K562 (cell line): ENCODE measurements at regions not wholly inside any gene's neighbourhood (a gene's known extent, or its start where the extent isn't known, plus 50 kb on each side); places are given as distances from the start of the nearest gene placed in this dataset.

ENCODE experiments used
- ATAC-seq: fragments of 200-7000 bp; cut with Tn5 transposase; 3 replicates; pipeline ENCODE4 v1.9.1; 2020; ENCODE audit warnings: moderate library complexity
- BruUV-seq: library from RNA; stranded (reverse); fragments of 400-500 nt; replicated peaks from 2 replicates; lab custom pipeline; 2021; lab: Mats Ljungman, UMichigan
- CTCF ChIA-PET: fragments of 300-600 bp; formaldehyde crosslinking; extraction: SDS; loops from one replicate; lab custom pipeline; 2021; ENCODE audit warnings: low intra/inter-chr PET ratio; lab: Yijun Ruan, JAX
- POLR2A ChIA-PET: fragments of 300-600, 350-650 bp; sonication (Branson Sonifier 250); formaldehyde crosslinking; extraction: SDS; loops from one replicate; lab custom pipeline; 2021; ENCODE audit warnings: antibody characterized with exemption, inconsistent platforms; lab: Yijun Ruan, JAX
- DNase-seq, 4 experiments: peaks; one replicate each; pipeline versions ENCODE4 v3.0.0 to v3.0.0-alpha.2; 2011 to 2018; ENCODE audit warnings: low spot score in 3 of 4, mixed read lengths in 3 of 4; ENCODE audit errors: extremely low read depth in 1 of 4
- FAIRE-seq: peaks from 2 replicates; lab custom pipeline; 2011; peaks lifted over from hg19 to GRCh38; lab: Jason Lieb, UNC
- H2AFZ ChIP-seq: 2 replicates; pipeline ENCODE4 v1.6.0; 2011; ENCODE audit warnings: low read depth, low read length, control low read depth, inconsistent platforms
- H3K27ac ChIP-seq: fragments of 200-600 bp; 3 replicates; pipeline ENCODE4 v1.8.0; 2011; ENCODE audit warnings: low read depth, mild to moderate bottlenecking, control low read depth, inconsistent platforms, low read length, moderate library complexity, mixed read lengths; ENCODE audit errors: extremely low read depth
- H3K27me3 ChIP-seq, 2 experiments: fragments of 300-600 bp in 1 of 2; 2 replicates in 1 of 2; 3 replicates in 1 of 2; pipeline versions ENCODE4 v1.6.0 to v1.8.0; 2011; ENCODE audit warnings: inconsistent platforms in 2 of 2, low read length in 2 of 2, mild to moderate bottlenecking in 1 of 2, mixed read lengths in 1 of 2, moderate library complexity in 1 of 2; ENCODE audit not compliant: control insufficient read depth in 2 of 2, insufficient read depth in 2 of 2
- H3K36me3 ChIP-seq: fragments of 300-600 bp; 3 replicates; pipeline ENCODE4 v1.8.0; 2011; ENCODE audit warnings: mild to moderate bottlenecking, low read length, inconsistent platforms; ENCODE audit not compliant: control insufficient read depth, insufficient read depth
- H3K4me1 ChIP-seq, 2 experiments: fragments of 200-600 bp in 1 of 2; replicated peaks in 1 of 2; 2 replicates in 1 of 2; 3 replicates in 1 of 2; pipeline versions ENCODE4 v1.5.1 to v1.8.0; 2011; ENCODE audit warnings: inconsistent platforms in 2 of 2, low read length in 2 of 2, mild to moderate bottlenecking in 1 of 2, mixed read lengths in 1 of 2, moderate library complexity in 1 of 2; ENCODE audit not compliant: control insufficient read depth in 2 of 2, insufficient read depth in 2 of 2
- H3K4me2 ChIP-seq: 2 replicates; pipeline ENCODE4 v1.6.1; 2011; ENCODE audit warnings: low read length, control low read depth, inconsistent platforms, mixed read lengths; ENCODE audit not compliant: insufficient read depth
- H3K4me3 ChIP-seq: fragments of 200-600 bp; sonication (generic), shearing (Covaris generic); 2 replicates; pipeline ENCODE4 v1.5.1; 2016; ENCODE audit warnings: control low read depth, inconsistent platforms
- H3K79me2 ChIP-seq: fragments of 200-600 bp; 3 replicates; pipeline ENCODE4 v1.8.0; 2011; ENCODE audit warnings: low read length, inconsistent platforms; ENCODE audit not compliant: control insufficient read depth, insufficient read depth
- H3K9ac ChIP-seq, 2 experiments: 2 replicates each; pipeline versions ENCODE4 v1.6.0 to v1.6.1; 2011; ENCODE audit warnings: low read depth in 2 of 2, low read length in 2 of 2, control low read depth in 1 of 2, inconsistent platforms in 1 of 2, mild to moderate bottlenecking in 1 of 2, mixed read lengths in 1 of 2; ENCODE audit not compliant: insufficient read depth in 1 of 2
- H3K9me1 ChIP-seq: one replicate; pipeline ENCODE4 v1.6.0; 2011; ENCODE audit warnings: inconsistent platforms, mild to moderate bottlenecking, low read length, moderate library complexity; ENCODE audit not compliant: control insufficient read depth, insufficient read depth
- H3K9me3 ChIP-seq: replicated peaks from 2 replicates; pipeline ENCODE4 v1.5.1; 2011; ENCODE audit warnings: low read depth, low read length, inconsistent platforms; ENCODE audit not compliant: control insufficient read depth, insufficient read depth
- H4K20me1 ChIP-seq: replicated peaks from 2 replicates; pipeline ENCODE4 v1.6.1; 2011; ENCODE audit warnings: low read length, inconsistent platforms, mixed read lengths; ENCODE audit not compliant: control insufficient read depth, insufficient read depth
- ARNT ChIP-seq, 2 experiments: fragments of 450-650 bp; IDR thresholded peaks; 2 replicates each; pipeline ENCODE4 v1.6.1; 2016; ENCODE audit warnings: mild to moderate bottlenecking in 1 of 2
- BCL6 ChIP-seq: fragments of 250-450 bp; sonication (Bioruptor Pico); IDR thresholded peaks from 2 replicates; pipeline ENCODE4 v1.4.0; 2020
- IFI16 ChIP-seq: fragments of 250-450 bp; sonication (Bioruptor Pico); IDR thresholded peaks from 2 replicates; pipeline ENCODE4 v2.1.2; 2022; ENCODE audit warnings: mild to moderate bottlenecking, inconsistent platforms
- KAT7 ChIP-seq: sonication (generic); formaldehyde crosslinking; IDR thresholded peaks from 2 replicates; pipeline ENCODE4 v1.8.0; 2022; ENCODE audit warnings: missing genetic modification reagents, mild to moderate bottlenecking, borderline replicate concordance
- MTA3 ChIP-seq: fragments of 450-650 bp; formaldehyde crosslinking; IDR thresholded peaks from 2 replicates; pipeline ENCODE4 v1.6.1; 2017; ENCODE audit warnings: mild to moderate bottlenecking, borderline replicate concordance
- PRDM10 ChIP-seq: fragments of 450-650 bp; IDR thresholded peaks from 2 replicates; pipeline ENCODE4 v1.6.1; 2018; ENCODE audit not compliant: partially characterized antibody
- TBL1XR1 ChIP-seq, 2 experiments: IDR thresholded peaks; 2 replicates each; pipeline ENCODE4 v1.6.1; 2012; ENCODE audit warnings: improper control_type of control experiment in 2 of 2, low read length in 2 of 2, mild to moderate bottlenecking in 1 of 2
- VEZF1 ChIP-seq: fragments of 200-800 bp; sonication (Bioruptor generic); IDR thresholded peaks from 2 replicates; pipeline ENCODE4 v1.6.1; 2017; ENCODE audit warnings: missing genetic modification characterization, missing compliant biosample characterization
- ZBTB12 ChIP-seq: fragments of 250-450 bp; sonication (Bioruptor Pico); IDR thresholded peaks from 2 replicates; pipeline ENCODE4 v1.4.0; 2020
- ZNF133 ChIP-seq: fragments of 250-450 bp; sonication (Bioruptor Pico); IDR thresholded peaks from 2 replicates; pipeline ENCODE4 v1.4.0; 2020; ENCODE audit warnings: mild to moderate bottlenecking
- ZNF212 ChIP-seq: fragments of 450-650 bp; formaldehyde crosslinking; IDR thresholded peaks from 2 replicates; pipeline ENCODE4 v1.4.0; 2020; ENCODE audit warnings: mild to moderate bottlenecking
- ZNF277 ChIP-seq: fragments of 250-450 bp; sonication (Bioruptor Pico); IDR thresholded peaks from 2 replicates; pipeline ENCODE4 v1.8.0; 2022; ENCODE audit warnings: inconsistent platforms, mild to moderate bottlenecking, moderate library complexity, borderline replicate concordance
- WGBS: fragments of 100-300 bp; shearing (Covaris generic); methylation state at CpG from one replicate; pipeline ENCODE4 v1.1.6; 2016; ENCODE audit warnings: low coverage, mixed read lengths; ENCODE audit not compliant: insufficient coverage; ENCODE audit errors: missing lambda C conversion rate; 5-methylcytosine and 5-hydroxymethylcytosine counted together
- in situ Hi-C: fragments of 300-500 bp; cut with MboI; formaldehyde crosslinking; loops from 4 replicates; pipeline ENCODE4 v1.15.0; 2018; ENCODE audit warnings: inconsistent platforms, mixed read lengths
- intact Hi-C: fragments of 100-400 bp; cut with micrococcal nuclease; formaldehyde crosslinking; loops from 2 replicates; pipeline ENCODE4 v1.14.2; 2022
- TF ChIP-seq, protein P1 (sequence below): fragments of 250-450 bp; sonication (Bioruptor Pico); IDR thresholded peaks from 2 replicates; pipeline ENCODE4 v1.8.0; 2022; ENCODE audit warnings: moderate library complexity, mild to moderate bottlenecking, inconsistent platforms

- POLR2A ChIA-PET: interaction anchor here (0.5 to 2.0 kb wide), 3 partner anchors 15 to 236 kb away, joined by 3 to 4 read pairs (median 4); no protein-coding TSS in a partner anchor
- CTCF ChIA-PET: no interaction called here
- no peak overlapping the region for H3K4me3 ChIP-seq
- no peaks in the 10 kb centered on the region for H3K36me3 ChIP-seq
- WGBS: 42% methylated on average over 5 of the region's 5 CpGs
- peak overlapping the region in 1 of 2 experiments; percentile 40; a peak in 1 of 4 replicates for H3K9ac ChIP-seq
- DNase-seq (no peak), FAIRE-seq (no peak), ATAC-seq (no peak)
- no peak overlapping the region for H3K4me2 ChIP-seq
- BruUV-seq: no TSS peak
- no peak for TF ChIP-seq ZNF212 (CRISPR knock-in tag)
- no peak for TF ChIP-seq MTA3
- no peak for TF ChIP-seq VEZF1 (CRISPR knock-in tag)
- no peak for TF ChIP-seq BCL6
- no peak for TF ChIP-seq KAT7 (CRISPR knock-in tag)
- no peak for TF ChIP-seq IFI16 (CRISPR knock-in tag)
- TF ChIP-seq, protein P1, sequence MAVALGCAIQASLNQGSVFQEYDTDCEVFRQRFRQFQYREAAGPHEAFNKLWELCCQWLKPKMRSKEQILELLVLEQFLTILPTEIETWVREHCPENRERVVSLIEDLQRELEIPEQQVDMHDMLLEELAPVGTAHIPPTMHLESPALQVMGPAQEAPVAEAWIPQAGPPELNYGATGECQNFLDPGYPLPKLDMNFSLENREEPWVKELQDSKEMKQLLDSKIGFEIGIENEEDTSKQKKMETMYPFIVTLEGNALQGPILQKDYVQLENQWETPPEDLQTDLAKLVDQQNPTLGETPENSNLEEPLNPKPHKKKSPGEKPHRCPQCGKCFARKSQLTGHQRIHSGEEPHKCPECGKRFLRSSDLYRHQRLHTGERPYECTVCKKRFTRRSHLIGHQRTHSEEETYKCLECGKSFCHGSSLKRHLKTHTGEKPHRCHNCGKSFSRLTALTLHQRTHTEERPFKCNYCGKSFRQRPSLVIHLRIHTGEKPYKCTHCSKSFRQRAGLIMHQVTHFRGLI: no peak
- no peak for TF ChIP-seq ZNF277
- no peak for TF ChIP-seq ARNT (IDR thresholded peaks at IDR 0.05)
- no peak for TF ChIP-seq ZBTB12 (CRISPR knock-in tag)
- no peak for TF ChIP-seq PRDM10
- TF ChIP-seq ZNF133 (CRISPR knock-in tag): no peak
- TF ChIP-seq TBL1XR1 (IDR thresholded peaks at IDR 0.05; ENCODE audit: low read length in 2 of 2): no peak
- H3K27me3 ChIP-seq: no peaks in the 10 kb centered on the region
- peaks cover 4% of the 10 kb centered on the region for H3K9me1 ChIP-seq
- no peaks in the 10 kb centered on the region for H3K9me3 ChIP-seq
- intact Hi-C loops (no loop called here), in situ Hi-C loops (no loop called here)
- no peak overlapping the region for H2AFZ ChIP-seq
- no peak overlapping the region for H3K27ac ChIP-seq
- no peaks in the 10 kb centered on the region for H3K79me2 ChIP-seq
- no peaks in the 10 kb centered on the region for H4K20me1 ChIP-seq
- H3K4me1 ChIP-seq: peaks cover 2 to 12% of the 10 kb centered on the region in 2 experiments; a peak in 3 of 5 replicates
These were observed 71.3 kb downstream of the CPN2 start for GRCh38 chr3:194279701-194280360.
